NB4 (cell line): ENCODE measurements at regions not wholly inside any gene's neighbourhood (a gene's known extent, or its start where the extent isn't known, plus 50 kb on each side); places are given as distances from the start of the nearest gene placed in this dataset.

Experiments used
- MYC ChIP-seq: IDR thresholded peaks from 2 replicates; pipeline ENCODE4 v1.6.1; 2011; ENCODE audit warnings: low read depth, low read length
- POLR2A ChIP-seq: IDR thresholded peaks from 2 replicates; pipeline ENCODE4 v1.6.1; 2011; ENCODE audit warnings: mild to moderate bottlenecking; ENCODE audit not compliant: insufficient read length; ENCODE audit errors: extremely low read depth
- TF ChIP-seq, protein P1 (sequence below): IDR thresholded peaks from one replicate; pipeline ENCODE4 v1.5.1; 2012; ENCODE audit warnings: low read depth, low read length

DNA sequence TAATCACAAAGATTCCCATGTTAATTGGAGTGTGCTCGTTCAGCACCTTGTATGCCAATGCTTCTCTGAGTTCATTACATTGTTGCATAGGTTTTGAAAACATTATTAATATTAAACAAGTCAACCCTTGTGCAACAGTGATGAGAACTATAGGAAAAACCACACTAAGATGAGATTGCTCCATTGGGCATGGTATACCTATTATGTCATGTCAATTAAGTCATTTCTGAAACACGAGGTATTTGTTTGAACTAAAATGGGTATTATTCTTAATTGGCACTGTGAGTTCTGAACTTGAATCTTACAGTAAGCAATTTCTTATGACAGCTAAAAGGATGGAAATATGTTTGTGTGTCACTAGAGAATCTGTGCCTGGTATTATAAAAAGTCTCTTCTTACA, 447.7 kb downstream of the EFNA5 start:
- TF ChIP-seq POLR2A = no peak
- TF ChIP-seq MYC = no peak
- TF ChIP-seq, protein P1, sequence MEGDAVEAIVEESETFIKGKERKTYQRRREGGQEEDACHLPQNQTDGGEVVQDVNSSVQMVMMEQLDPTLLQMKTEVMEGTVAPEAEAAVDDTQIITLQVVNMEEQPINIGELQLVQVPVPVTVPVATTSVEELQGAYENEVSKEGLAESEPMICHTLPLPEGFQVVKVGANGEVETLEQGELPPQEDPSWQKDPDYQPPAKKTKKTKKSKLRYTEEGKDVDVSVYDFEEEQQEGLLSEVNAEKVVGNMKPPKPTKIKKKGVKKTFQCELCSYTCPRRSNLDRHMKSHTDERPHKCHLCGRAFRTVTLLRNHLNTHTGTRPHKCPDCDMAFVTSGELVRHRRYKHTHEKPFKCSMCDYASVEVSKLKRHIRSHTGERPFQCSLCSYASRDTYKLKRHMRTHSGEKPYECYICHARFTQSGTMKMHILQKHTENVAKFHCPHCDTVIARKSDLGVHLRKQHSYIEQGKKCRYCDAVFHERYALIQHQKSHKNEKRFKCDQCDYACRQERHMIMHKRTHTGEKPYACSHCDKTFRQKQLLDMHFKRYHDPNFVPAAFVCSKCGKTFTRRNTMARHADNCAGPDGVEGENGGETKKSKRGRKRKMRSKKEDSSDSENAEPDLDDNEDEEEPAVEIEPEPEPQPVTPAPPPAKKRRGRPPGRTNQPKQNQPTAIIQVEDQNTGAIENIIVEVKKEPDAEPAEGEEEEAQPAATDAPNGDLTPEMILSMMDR = no peak
